Adrenal gland (tissue), 9 donors: ENCODE measurements at regions not wholly inside any gene's neighbourhood (a gene's known extent, or its start where the extent isn't known, plus 50 kb on each side); places are given as distances from the start of the nearest gene placed in this dataset.

Source experiments
- DNase-seq, 7 donors: peaks; one replicate each; pipeline ENCODE4 v3.0.0-alpha.2; 2019 to 2020
- H3K27ac ChIP-seq, 5 donors: fragments of 200-600 bp; sonication (generic) in 4 of 5; 1 replicate in 3 of 5; 2 replicates in 2 of 5; pipeline versions ENCODE4 v1.5.1 to v1.8.0; 2016 to 2020; ENCODE audit warnings: mild to moderate bottlenecking in 1 of 5
- H3K27me3 ChIP-seq: fragments of 200-600 bp; 2 replicates; pipeline ENCODE4 v1.8.0; 2021
- H3K36me3 ChIP-seq, 2 donors: fragments of 200-600 bp; replicated peaks in 1 of 2; 1 replicate in 1 of 2; 2 replicates in 1 of 2; pipeline versions ENCODE4 v1.5.1 to v1.8.0; 2018 to 2022
- H3K4me1 ChIP-seq, 2 donors: fragments of 200-600 bp; replicated peaks in 1 of 2; 1 replicate in 1 of 2; 2 replicates in 1 of 2; pipeline versions ENCODE4 v1.5.1 to v1.8.0; 2018 to 2021
- H3K4me3 ChIP-seq, 4 donors: fragments of 200-600 bp; sonication (generic) in 3 of 4; one replicate each; pipeline ENCODE4 v1.5.1; 2016 to 2018
- H3K9me3 ChIP-seq, 3 donors: fragments of 200-600 bp; sonication (generic) in 1 of 3; replicated peaks in 1 of 3; 1 replicate in 2 of 3; 2 replicates in 1 of 3; pipeline versions ENCODE4 v1.5.1 to v1.8.0; 2016 to 2021
- CTCF ChIP-seq, 6 experiments: fragments of 450-650 bp in 4 of 6; fragments of 200-600 bp in 2 of 6; sonication (generic) in 1 of 6; IDR thresholded peaks; 1 replicate in 5 of 6; 2 replicates in 1 of 6; pipeline versions ENCODE4 v1.5.1 to v1.8.0; 2016 to 2021; ENCODE audit warnings: antibody characterized with exemption in 6 of 6, mild to moderate bottlenecking in 2 of 6, moderate library complexity in 1 of 6
- POLR2A ChIP-seq, 2 donors: fragments of 450-650 bp; IDR thresholded peaks; one replicate each; pipeline ENCODE4 v1.6.1; 2017; ENCODE audit warnings: antibody characterized with exemption in 2 of 2, mild to moderate bottlenecking in 2 of 2, moderate library complexity in 1 of 2
- WGBS, 4 donors: extraction: QIAGEN DNeasy Blood & Tissue Kit in 2 of 4; methylation state at CpG; one replicate each; pipeline versions ENCODE4 v1.1.5 to v1.1.7; 2013 to 2017; 5-methylcytosine and 5-hydroxymethylcytosine counted together
- intact Hi-C, 2 donors: fragments of 100-400 bp; cut with DNase I; formaldehyde crosslinking; loops; one replicate each; pipeline versions ENCODE4 v1.14.1 to v1.15.0; 2022 to 2023
- donor health status: healthy with polysubstance abuse.
- donor health status: Bipolar disorder and iron deficiency.
- donor health status: DM: yes; HTN: yes; CAD: no.
- donor health status: DM: no; HTN: no; CAD: no.
- donor health status: DM: no; HTN: no; CAD: no.

GRCh38 chr16:59432896-59433295 is 698.8 kb upstream of the GOT2 start:
- TF ChIP-seq CTCF (IDR thresholded peaks at IDR 0.05) (no peak), POLR2A (IDR thresholded peaks at IDR 0.05) (no peak)
- H3K4me3 ChIP-seq = no peak overlapping the region
- no peaks in the 10 kb centered on the region for H3K36me3 ChIP-seq
- intact Hi-C loops = no loop called here
- no peaks in the 10 kb centered on the region for H3K4me1 ChIP-seq
- H3K9me3 ChIP-seq = no peaks in the 10 kb centered on the region
- H3K27me3 ChIP-seq = no peaks in the 10 kb centered on the region
- peak in 1 of 7 donors; percentile 51 for DNase-seq
- WGBS, 4 donors = 39 to 61% (median 54%) methylated on average over 3 of the region's 3 CpGs
- no peak overlapping the region for H3K27ac ChIP-seq

GRCh38 chr16:59432276-59432675 is 698.2 kb upstream of the GOT2 start:
- intact Hi-C loops = no loop called here
- no peak overlapping the region for H3K27ac ChIP-seq
- no peaks in the 10 kb centered on the region for H3K9me3 ChIP-seq
- H3K4me1 ChIP-seq = no peaks in the 10 kb centered on the region
- no peak for DNase-seq
- H3K27me3 ChIP-seq = no peaks in the 10 kb centered on the region
- H3K36me3 ChIP-seq = no peaks in the 10 kb centered on the region
- WGBS, 4 donors = 44 to 62% (median 49%) methylated on average over 1 of the region's 1 CpG
- H3K4me3 ChIP-seq = no peak overlapping the region
- no peak for TF ChIP-seq POLR2A (IDR thresholded peaks at IDR 0.05)
- no peak for TF ChIP-seq CTCF (IDR thresholded peaks at IDR 0.05)

- WGBS, 4 donors = 38 to 52% (median 46%) methylated on average over 2 of the region's 2 CpGs
- Histone ChIP-seq H3K4me1 (no peaks in the 10 kb centered on the region), H3K27me3 (no peaks in the 10 kb centered on the region), H3K27ac (no peak overlapping the region), H3K9me3 (no peaks in the 10 kb centered on the region), H3K4me3 (no peak overlapping the region), H3K36me3 (no peaks in the 10 kb centered on the region)
- no peak for DNase-seq
- TF ChIP-seq CTCF (IDR thresholded peaks at IDR 0.05) = no peak
- no peak for TF ChIP-seq POLR2A (IDR thresholded peaks at IDR 0.05)
- intact Hi-C loops = no loop called here
Measured at GRCh38 chr16:59424714-59425273, 690.7 kb upstream of the GOT2 start.

GRCh38 chr16:59411961-59412841 is 678.1 kb upstream of the GOT2 start:
- no peak overlapping the region for H3K4me3 ChIP-seq
- DNase-seq = no peak
- H3K36me3 ChIP-seq = no peaks in the 10 kb centered on the region
- TF ChIP-seq POLR2A (IDR thresholded peaks at IDR 0.05) = no peak
- TF ChIP-seq CTCF (IDR thresholded peaks at IDR 0.05) = peak in 2 of 6 experiments; percentile 14 to 24
- no peak overlapping the region for H3K27ac ChIP-seq
- no peaks in the 10 kb centered on the region for H3K4me1 ChIP-seq
- H3K9me3 ChIP-seq = no peaks in the 10 kb centered on the region
- no peaks in the 10 kb centered on the region for H3K27me3 ChIP-seq
- intact Hi-C loops = no loop called here
- 33 to 46% (median 42%) methylated on average over 5 of the region's 5 CpGs for WGBS, 4 donors
